H9 (cell line): ENCODE measurements at regions not wholly inside any gene's neighbourhood (a gene's known extent, or its start where the extent isn't known, plus 50 kb on each side); places are given as distances from the start of the nearest gene placed in this dataset.

Experiments used
- DNase-seq: peaks from one replicate; pipeline ENCODE4 v3.0.0-alpha.2; 2017
- H2AFZ ChIP-seq: one replicate; pipeline ENCODE4 v1.6.1; 2013; ENCODE audit warnings: mild to moderate bottlenecking, low read length, control low read depth, moderate library complexity
- H2AK5ac ChIP-seq: 2 replicates; pipeline ENCODE4 v1.6.1; 2013; ENCODE audit warnings: low read length, control low read depth, mixed read lengths; ENCODE audit not compliant: insufficient read length
- H2BK120ac ChIP-seq: one replicate; pipeline ENCODE4 v1.6.1; 2013; ENCODE audit warnings: low read depth, mild to moderate bottlenecking, low read length, control low read depth, inconsistent platforms; ENCODE audit not compliant: poor library complexity, severe bottlenecking
- H2BK12ac ChIP-seq: 2 replicates; pipeline ENCODE4 v1.6.1; 2013; ENCODE audit warnings: low read length, control low read depth, mixed read lengths, low read depth; ENCODE audit not compliant: insufficient read length
- H2BK15ac ChIP-seq: 2 replicates; pipeline ENCODE4 v1.6.1; 2013; ENCODE audit warnings: low read depth, low read length, control low read depth
- H2BK20ac ChIP-seq: one replicate; pipeline ENCODE4 v1.6.1; 2013; ENCODE audit warnings: low read depth, mild to moderate bottlenecking, low read length, control low read depth, inconsistent platforms; ENCODE audit not compliant: poor library complexity, severe bottlenecking
- H2BK5ac ChIP-seq: 2 replicates; pipeline ENCODE4 v1.6.1; 2013; ENCODE audit warnings: low read length, control low read depth, mixed read lengths; ENCODE audit not compliant: insufficient read length
- H3K14ac ChIP-seq: 2 replicates; pipeline ENCODE4 v1.6.1; 2013; ENCODE audit warnings: low read length, control low read depth; ENCODE audit not compliant: insufficient read depth
- H3K18ac ChIP-seq: 2 replicates; pipeline ENCODE4 v1.6.1; 2013; ENCODE audit warnings: low read depth, mild to moderate bottlenecking, mixed read lengths, low read length, control low read depth; ENCODE audit not compliant: insufficient read length
- H3K23ac ChIP-seq: 2 replicates; pipeline ENCODE4 v1.6.1; 2013; ENCODE audit warnings: low read length, control low read depth, mixed read lengths, low read depth; ENCODE audit not compliant: insufficient read length
- H3K23me2 ChIP-seq: 2 replicates; pipeline ENCODE4 v1.6.1; 2013; ENCODE audit warnings: low read depth, mild to moderate bottlenecking, mixed read lengths, low read length, control low read depth; ENCODE audit not compliant: insufficient read length, poor library complexity, severe bottlenecking
- H3K27ac ChIP-seq: 2 replicates; pipeline ENCODE4 v1.5.1; 2013; ENCODE audit warnings: low read length, control low read depth, mixed read lengths, low read depth; ENCODE audit not compliant: insufficient read length
- H3K27me3 ChIP-seq: 2 replicates; pipeline ENCODE4 v1.6.1; 2013; ENCODE audit warnings: low read length, control low read depth, inconsistent platforms; ENCODE audit not compliant: insufficient read depth
- H3K4ac ChIP-seq: 2 replicates; pipeline ENCODE4 v1.6.1; 2013; ENCODE audit warnings: low read depth, mild to moderate bottlenecking, control low read depth, inconsistent platforms, low read length, moderate library complexity
- H3K4me1 ChIP-seq: 2 replicates; pipeline ENCODE4 v1.6.1; 2013; ENCODE audit warnings: low read length, control low read depth, inconsistent platforms; ENCODE audit not compliant: insufficient read depth
- H3K4me2 ChIP-seq: 2 replicates; pipeline ENCODE4 v1.6.1; 2013; ENCODE audit warnings: low read length, control low read depth, mixed read lengths; ENCODE audit not compliant: insufficient read length, insufficient read depth
- H3K56ac ChIP-seq: 2 replicates; pipeline ENCODE4 v1.6.1; 2013; ENCODE audit warnings: low read depth, mild to moderate bottlenecking, mixed read lengths, low read length, control low read depth; ENCODE audit not compliant: insufficient read length
- H3K79me1 ChIP-seq: 2 replicates; pipeline ENCODE4 v1.6.1; 2013; ENCODE audit warnings: low read depth, mild to moderate bottlenecking, moderate library complexity, low read length, control low read depth, inconsistent platforms; ENCODE audit not compliant: insufficient read depth, poor library complexity, severe bottlenecking
- H3K79me2 ChIP-seq: 2 replicates; pipeline ENCODE4 v1.6.1; 2013; ENCODE audit warnings: low read length, control low read depth, inconsistent platforms; ENCODE audit not compliant: insufficient read depth
- H3K9ac ChIP-seq: 2 replicates; pipeline ENCODE4 v1.6.1; 2013; ENCODE audit warnings: low read length, control low read depth, mixed read lengths; ENCODE audit not compliant: insufficient read length; ENCODE audit errors: extremely low read depth
- H3K9me3 ChIP-seq: one replicate; pipeline ENCODE4 v1.6.1; 2013; ENCODE audit warnings: low read depth, low read length, inconsistent platforms; ENCODE audit not compliant: control insufficient read depth
- H3T11ph ChIP-seq: one replicate; pipeline ENCODE4 v1.6.1; 2013; ENCODE audit warnings: mild to moderate bottlenecking, low read length, control low read depth, inconsistent platforms
- H4K20me1 ChIP-seq: one replicate; pipeline ENCODE4 v1.6.1; 2013; ENCODE audit not compliant: control insufficient read depth, insufficient read length, insufficient read depth
- H4K5ac ChIP-seq: 2 replicates; pipeline ENCODE4 v1.6.1; 2013; ENCODE audit warnings: low read depth, mild to moderate bottlenecking, mixed read lengths, low read length, control low read depth; ENCODE audit not compliant: insufficient read length
- H4K8ac ChIP-seq: replicated peaks from 2 replicates; pipeline ENCODE4 v1.6.1; 2013; ENCODE audit warnings: low read length, control low read depth, mixed read lengths, low read depth; ENCODE audit not compliant: insufficient read length
- H4K91ac ChIP-seq: 2 replicates; pipeline ENCODE4 v1.6.1; 2013; ENCODE audit warnings: low read depth, mild to moderate bottlenecking, moderate library complexity, mixed read lengths, low read length, control low read depth; ENCODE audit not compliant: insufficient read length
- H3K27ac Mint-ChIP-seq, 3 experiments: 2 replicates in 2 of 3; 3 replicates in 1 of 3; pipeline ENCODE4 v1.8.0; 2020 to 2021; ENCODE audit warnings: mixed read lengths in 3 of 3, mild to moderate bottlenecking in 1 of 3, moderate library complexity in 1 of 3
- H3K27me3 Mint-ChIP-seq: 2 replicates; pipeline ENCODE4 v1.8.0; 2021; ENCODE audit warnings: low read depth, mild to moderate bottlenecking, moderate library complexity, mixed read lengths
- H3K36me3 Mint-ChIP-seq, 3 experiments: 2 replicates in 2 of 3; 3 replicates in 1 of 3; pipeline ENCODE4 v1.8.0; 2020 to 2021; ENCODE audit warnings: low read depth in 3 of 3, mixed read lengths in 3 of 3; ENCODE audit not compliant: insufficient read depth in 1 of 3
- H3K4me1 Mint-ChIP-seq, 2 experiments: 2 replicates each; pipeline ENCODE4 v1.8.0; 2020; ENCODE audit warnings: mixed read lengths in 2 of 2
- H3K4me3 Mint-ChIP-seq, 2 experiments: 2 replicates in 1 of 2; 3 replicates in 1 of 2; pipeline ENCODE4 v1.8.0; 2020 to 2021; ENCODE audit warnings: mild to moderate bottlenecking in 2 of 2, mixed read lengths in 2 of 2, moderate library complexity in 1 of 2
- H3K9me3 Mint-ChIP-seq, 2 experiments: 2 replicates in 1 of 2; 3 replicates in 1 of 2; pipeline ENCODE4 v1.8.0; 2020; ENCODE audit warnings: mild to moderate bottlenecking in 2 of 2, mixed read lengths in 2 of 2, moderate library complexity in 1 of 2
- CTCF ChIP-seq: fragments of 200-600 bp; sonication (generic); conservative IDR thresholded peaks from 3 replicates; pipeline ENCODE4 v1.8.0; 2021; ENCODE audit warnings: antibody characterized with exemption, mild to moderate bottlenecking
- WGBS: extraction: QIAGEN DNeasy Blood & Tissue Kit; methylation state at CpG from one replicate; pipeline ENCODE4 v1.1.7; 2013; ENCODE audit warnings: missing lambda C conversion rate, low lambda C conversion rate, mixed read lengths; ENCODE audit not compliant: insufficient read length; ENCODE audit errors: extremely low coverage; 5-methylcytosine and 5-hydroxymethylcytosine counted together

DNA sequence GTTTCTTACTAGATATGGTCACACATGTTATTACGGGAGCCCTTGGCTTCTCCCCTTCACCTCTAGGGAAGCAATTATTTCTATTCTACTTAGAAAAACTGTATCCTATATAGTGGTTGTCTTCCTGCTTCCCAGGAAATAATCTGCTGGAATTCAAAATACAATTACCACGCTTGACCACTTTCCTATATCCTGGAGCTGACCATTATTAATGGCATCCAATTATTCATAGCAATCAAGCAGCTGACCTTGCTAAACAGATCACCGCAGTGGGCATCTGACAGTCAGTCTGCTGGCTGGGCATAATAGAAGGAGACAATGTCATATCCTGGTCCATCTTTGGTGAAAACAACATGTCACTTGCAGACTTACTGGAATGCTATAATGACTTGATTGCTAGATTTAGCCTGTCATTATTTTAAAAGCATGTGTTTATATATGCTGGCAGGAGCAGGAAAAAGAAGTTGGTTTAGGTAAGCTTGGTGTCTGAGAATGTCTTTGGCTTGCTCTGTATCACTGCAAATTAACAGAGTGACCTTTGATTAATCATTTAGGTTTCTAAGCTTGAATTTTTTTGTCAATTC lies 325.6 kb upstream of the FAM98A start:
- H3K56ac ChIP-seq: no peak overlapping the region
- H4K91ac ChIP-seq: no peak overlapping the region
- no peak overlapping the region for H2BK120ac ChIP-seq
- Mint-ChIP-seq H3K36me3 (peaks cover 0 to 4% (median 0%) of the 10 kb centered on the region in 3 experiments; a peak in 2 of 7 replicates), H3K27me3 (no peaks in the 10 kb centered on the region), H3K27ac (no peak overlapping the region), H3K4me3 (no peak overlapping the region), H3K4me1 (no peaks in the 10 kb centered on the region), H3K9me3 (peaks cover 0 to 8% of the 10 kb centered on the region in 2 experiments; a peak in 4 of 5 replicates)
- no peak overlapping the region for H3K14ac ChIP-seq
- no peaks in the 10 kb centered on the region for H3K9me3 ChIP-seq
- no CpG with 5 or more reads among the region's 3 CpGs for WGBS
- H2BK5ac ChIP-seq: no peak overlapping the region
- no peak overlapping the region for H4K5ac ChIP-seq
- H2BK12ac ChIP-seq: no peak overlapping the region
- H2AFZ ChIP-seq: no peak overlapping the region
- H3K79me1 ChIP-seq: no peaks in the 10 kb centered on the region
- H3K4me1 ChIP-seq: no peaks in the 10 kb centered on the region
- no peak overlapping the region for H3T11ph ChIP-seq
- no peak overlapping the region for H3K18ac ChIP-seq
- H2BK20ac ChIP-seq: no peak overlapping the region
- no peaks in the 10 kb centered on the region for H3K27me3 ChIP-seq
- no peak overlapping the region for H3K23ac ChIP-seq
- H2AK5ac ChIP-seq: no peak overlapping the region
- no peaks in the 10 kb centered on the region for H3K79me2 ChIP-seq
- H4K8ac ChIP-seq: no peak overlapping the region
- no peaks in the 10 kb centered on the region for H4K20me1 ChIP-seq
- no peak overlapping the region for H3K27ac ChIP-seq
- no peak for DNase-seq
- TF ChIP-seq CTCF: no peak
- no peaks in the 10 kb centered on the region for H3K23me2 ChIP-seq
- no peak overlapping the region for H3K4ac ChIP-seq
- no peak overlapping the region for H3K4me2 ChIP-seq
- H3K9ac ChIP-seq: no peak overlapping the region
- H2BK15ac ChIP-seq: no peak overlapping the region
